HFF-Myc (cell line): ENCODE measurements at regions not wholly inside any gene's neighbourhood (a gene's known extent, or its start where the extent isn't known, plus 50 kb on each side); places are given as distances from the start of the nearest gene placed in this dataset.

Experiments
- DNase-seq: peaks from one replicate; pipeline ENCODE4 v3.0.0-alpha.2; 2011; ENCODE audit warnings: low read depth; ENCODE audit errors: extremely low read depth
- H3K4me3 ChIP-seq: replicated peaks from 2 replicates; pipeline ENCODE4 v1.5.1; 2011; ENCODE audit warnings: low read depth, mild to moderate bottlenecking, control low read depth, low read length
- TF ChIP-seq, protein P1 (sequence below): IDR thresholded peaks from 2 replicates; pipeline ENCODE4 v1.5.1; 2012; ENCODE audit warnings: mild to moderate bottlenecking, low read depth, low read length, control low read depth; ENCODE audit errors: missing control alignments

- DNase-seq: no peak
- no peak overlapping the region for H3K4me3 ChIP-seq
- TF ChIP-seq, protein P1, sequence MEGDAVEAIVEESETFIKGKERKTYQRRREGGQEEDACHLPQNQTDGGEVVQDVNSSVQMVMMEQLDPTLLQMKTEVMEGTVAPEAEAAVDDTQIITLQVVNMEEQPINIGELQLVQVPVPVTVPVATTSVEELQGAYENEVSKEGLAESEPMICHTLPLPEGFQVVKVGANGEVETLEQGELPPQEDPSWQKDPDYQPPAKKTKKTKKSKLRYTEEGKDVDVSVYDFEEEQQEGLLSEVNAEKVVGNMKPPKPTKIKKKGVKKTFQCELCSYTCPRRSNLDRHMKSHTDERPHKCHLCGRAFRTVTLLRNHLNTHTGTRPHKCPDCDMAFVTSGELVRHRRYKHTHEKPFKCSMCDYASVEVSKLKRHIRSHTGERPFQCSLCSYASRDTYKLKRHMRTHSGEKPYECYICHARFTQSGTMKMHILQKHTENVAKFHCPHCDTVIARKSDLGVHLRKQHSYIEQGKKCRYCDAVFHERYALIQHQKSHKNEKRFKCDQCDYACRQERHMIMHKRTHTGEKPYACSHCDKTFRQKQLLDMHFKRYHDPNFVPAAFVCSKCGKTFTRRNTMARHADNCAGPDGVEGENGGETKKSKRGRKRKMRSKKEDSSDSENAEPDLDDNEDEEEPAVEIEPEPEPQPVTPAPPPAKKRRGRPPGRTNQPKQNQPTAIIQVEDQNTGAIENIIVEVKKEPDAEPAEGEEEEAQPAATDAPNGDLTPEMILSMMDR: no peak
Measured at GRCh38 chr3:110457508-110457907, 614.1 kb upstream of the NECTIN3 start.

- peak; percentile 0 for DNase-seq
- TF ChIP-seq, protein P1: no peak
- no peak overlapping the region for H3K4me3 ChIP-seq
Measured at GRCh38 chr3:110459021-110459420, 612.6 kb upstream of the NECTIN3 start.

GRCh38 chr3:110470310-110470709 lies 601.3 kb upstream of the NECTIN3 start:
- no peak overlapping the region for H3K4me3 ChIP-seq
- TF ChIP-seq, protein P1: no peak
- DNase-seq: no peak

GRCh38 chr3:110473405-110473804 lies 598.2 kb upstream of the NECTIN3 start:
- TF ChIP-seq, protein P1: no peak
- H3K4me3 ChIP-seq: no peak overlapping the region
- DNase-seq: no peak

GRCh38 chr3:110474397-110474796 lies 597.2 kb upstream of the NECTIN3 start:
- no peak for DNase-seq
- no peak overlapping the region for H3K4me3 ChIP-seq
- TF ChIP-seq, protein P1: no peak

DNA sequence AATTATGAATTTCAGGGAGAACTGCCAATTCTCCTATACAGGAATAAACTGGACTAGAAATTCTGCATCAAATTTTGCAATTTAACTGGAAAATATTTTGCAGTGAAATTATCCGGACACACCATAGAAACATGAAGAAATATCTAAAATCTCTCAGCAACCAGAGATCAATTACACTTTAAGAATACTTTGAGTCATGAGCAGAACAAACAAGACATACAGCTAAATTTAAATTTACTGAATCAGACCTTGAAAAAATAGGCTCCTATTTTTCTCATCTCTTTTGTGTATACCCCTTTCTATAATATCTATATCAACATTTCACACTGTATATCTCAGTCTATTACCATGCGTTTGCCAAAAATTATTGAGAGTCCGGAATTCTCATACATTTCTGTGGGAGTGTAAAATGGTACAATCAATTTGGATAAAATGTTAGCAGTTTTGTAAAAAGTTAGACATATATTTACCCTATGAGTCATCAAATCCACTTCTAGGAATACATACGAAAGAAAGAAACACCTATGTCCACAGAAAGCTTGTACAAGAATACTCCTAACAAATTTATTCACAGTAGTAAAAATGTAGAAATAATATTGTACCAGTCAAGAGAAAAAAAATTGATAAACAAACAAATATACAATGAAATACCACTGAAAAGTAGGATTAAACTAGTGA lies 593.1 kb upstream of the NECTIN3 start:
- TF ChIP-seq, protein P1: no peak
- DNase-seq: no peak
- no peak overlapping the region for H3K4me3 ChIP-seq

GRCh38 chr3:110479731-110480130 lies 591.9 kb upstream of the NECTIN3 start:
- TF ChIP-seq, protein P1: no peak
- H3K4me3 ChIP-seq: no peak overlapping the region
- DNase-seq: no peak
